ENCODE measurements at regions not wholly inside any gene's neighbourhood (a gene's known extent, or its start where the extent isn't known, plus 50 kb on each side); places are given as distances from the start of the nearest gene placed in this dataset.

DNA sequence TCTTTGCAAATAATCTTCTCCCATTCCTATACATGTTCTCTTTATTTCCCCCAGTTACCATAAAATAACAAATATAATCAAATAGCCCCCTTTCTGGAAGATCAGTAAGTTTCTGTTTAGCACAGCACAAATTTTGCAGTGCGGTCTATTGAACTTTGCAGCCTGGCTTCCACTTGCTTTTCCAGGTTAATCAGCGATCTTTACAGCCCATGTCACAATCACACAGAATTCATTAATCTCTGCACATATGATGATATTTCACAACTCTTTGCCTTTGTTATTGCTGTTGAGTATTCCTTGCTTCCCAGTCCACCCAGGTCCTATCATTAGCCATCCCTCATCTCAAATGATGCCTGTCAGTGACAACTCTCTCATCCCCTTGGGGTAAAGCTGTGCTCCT lies 2358.0 kb downstream of the PCDH7 start:
- Histone ChIP-seq H3K4me3 (ENCODE audit: low read length) (no peak overlapping the region), H3K27me3 (ENCODE audit: control insufficient read depth, insufficient read depth, low read length) (no peaks in the 10 kb centered on the region), H3K4me1 (ENCODE audit: control insufficient read depth, insufficient read depth, low read length) (no peaks in the 10 kb centered on the region), H3K9me3 (ENCODE audit: control insufficient read depth, insufficient read depth, low read length) (peaks cover 3% of the 10 kb centered on the region), H3K36me3 (ENCODE audit: control insufficient read depth, insufficient read depth, low read length) (no peaks in the 10 kb centered on the region), H3K27ac (ENCODE audit: low read length) (no peak overlapping the region)
- H3K36me3 Mint-ChIP-seq: no peaks in the 10 kb centered on the region
- peaks cover 8 to 10% of the 10 kb centered on the region in 2 donors for H3K9me3 Mint-ChIP-seq
- H3K4me1 Mint-ChIP-seq: no peaks in the 10 kb centered on the region
- no peak for ATAC-seq
- WGBS (ENCODE audit: insufficient coverage): 98% methylated on average over 2 of the region's 2 CpGs
- H3K4me3 Mint-ChIP-seq: no peak overlapping the region
- TF ChIP-seq, protein P1, sequence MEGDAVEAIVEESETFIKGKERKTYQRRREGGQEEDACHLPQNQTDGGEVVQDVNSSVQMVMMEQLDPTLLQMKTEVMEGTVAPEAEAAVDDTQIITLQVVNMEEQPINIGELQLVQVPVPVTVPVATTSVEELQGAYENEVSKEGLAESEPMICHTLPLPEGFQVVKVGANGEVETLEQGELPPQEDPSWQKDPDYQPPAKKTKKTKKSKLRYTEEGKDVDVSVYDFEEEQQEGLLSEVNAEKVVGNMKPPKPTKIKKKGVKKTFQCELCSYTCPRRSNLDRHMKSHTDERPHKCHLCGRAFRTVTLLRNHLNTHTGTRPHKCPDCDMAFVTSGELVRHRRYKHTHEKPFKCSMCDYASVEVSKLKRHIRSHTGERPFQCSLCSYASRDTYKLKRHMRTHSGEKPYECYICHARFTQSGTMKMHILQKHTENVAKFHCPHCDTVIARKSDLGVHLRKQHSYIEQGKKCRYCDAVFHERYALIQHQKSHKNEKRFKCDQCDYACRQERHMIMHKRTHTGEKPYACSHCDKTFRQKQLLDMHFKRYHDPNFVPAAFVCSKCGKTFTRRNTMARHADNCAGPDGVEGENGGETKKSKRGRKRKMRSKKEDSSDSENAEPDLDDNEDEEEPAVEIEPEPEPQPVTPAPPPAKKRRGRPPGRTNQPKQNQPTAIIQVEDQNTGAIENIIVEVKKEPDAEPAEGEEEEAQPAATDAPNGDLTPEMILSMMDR (IDR thresholded peaks at IDR 0.05): no peak
- intact Hi-C loops (cut with micrococcal nuclease): no loop called here
- no peaks in the 10 kb centered on the region for H3K27me3 Mint-ChIP-seq (ENCODE audit: low read depth in 2 of 2)
- DNase-seq: no peak
- no peak overlapping the region for H3K27ac Mint-ChIP-seq

DNA sequence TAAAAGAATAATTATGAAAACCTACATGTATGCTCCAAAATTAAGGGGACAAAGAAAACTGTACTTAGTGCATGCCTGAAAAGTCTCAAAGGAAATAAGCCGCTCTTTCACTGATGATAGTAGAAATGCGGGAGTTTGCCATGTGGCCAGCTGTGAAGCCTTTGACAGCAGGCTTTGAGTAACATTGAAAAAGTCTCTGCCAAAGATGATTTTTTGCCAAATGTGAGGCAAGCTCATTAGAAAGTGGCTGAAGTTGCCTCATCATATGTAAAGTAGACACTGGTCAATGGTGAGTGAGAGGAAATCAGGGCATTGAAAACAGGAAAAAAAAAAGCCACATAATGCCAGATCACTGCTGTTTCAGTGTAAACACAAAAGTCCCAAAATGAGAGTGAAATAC lies 2360.1 kb downstream of the PCDH7 start:
- 91% methylated on average over 2 of the region's 2 CpGs for WGBS (ENCODE audit: insufficient coverage)
- Histone ChIP-seq H3K9me3 (ENCODE audit: control insufficient read depth, insufficient read depth, low read length) (peaks cover 3% of the 10 kb centered on the region), H3K27me3 (ENCODE audit: control insufficient read depth, insufficient read depth, low read length) (no peaks in the 10 kb centered on the region), H3K27ac (ENCODE audit: low read length) (no peak overlapping the region), H3K36me3 (ENCODE audit: control insufficient read depth, insufficient read depth, low read length) (no peaks in the 10 kb centered on the region), H3K4me3 (ENCODE audit: low read length) (no peak overlapping the region), H3K4me1 (ENCODE audit: control insufficient read depth, insufficient read depth, low read length) (no peaks in the 10 kb centered on the region)
- Mint-ChIP-seq H3K4me1 (no peaks in the 10 kb centered on the region), H3K27ac (no peak overlapping the region), H3K4me3 (no peak overlapping the region), H3K9me3 (peaks cover 10 to 14% of the 10 kb centered on the region in 2 donors), H3K27me3 (ENCODE audit: low read depth in 2 of 2) (no peaks in the 10 kb centered on the region), H3K36me3 (no peaks in the 10 kb centered on the region)
- intact Hi-C loops (cut with micrococcal nuclease): no loop called here
- TF ChIP-seq, protein P1 (IDR thresholded peaks at IDR 0.05): no peak
- no peak for DNase-seq
- ATAC-seq: no peak

DNA sequence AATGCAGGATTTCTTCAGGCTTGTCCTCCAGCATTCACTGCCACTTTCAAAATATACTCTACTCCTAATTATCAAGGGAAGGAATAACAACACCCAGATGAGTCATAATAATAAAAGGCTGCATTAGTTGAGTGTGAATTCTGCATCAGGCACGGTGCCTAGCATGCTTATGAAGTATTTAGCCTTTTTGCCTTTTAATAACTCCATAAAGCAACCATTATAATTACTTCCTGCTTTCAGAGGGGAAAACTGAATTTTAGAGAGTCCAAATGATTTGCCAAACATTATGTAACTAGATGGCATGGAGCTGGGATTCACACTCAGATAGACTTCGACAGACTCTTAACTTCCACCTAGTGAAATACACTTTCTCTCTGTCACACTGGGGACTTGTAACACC lies 2365.5 kb downstream of the PCDH7 start:
- Histone ChIP-seq H3K27ac (ENCODE audit: low read length) (no peak overlapping the region), H3K36me3 (ENCODE audit: control insufficient read depth, insufficient read depth, low read length) (no peaks in the 10 kb centered on the region), H3K4me3 (ENCODE audit: low read length) (no peak overlapping the region), H3K4me1 (ENCODE audit: control insufficient read depth, insufficient read depth, low read length) (no peaks in the 10 kb centered on the region), H3K27me3 (ENCODE audit: control insufficient read depth, insufficient read depth, low read length) (no peaks in the 10 kb centered on the region), H3K9me3 (ENCODE audit: control insufficient read depth, insufficient read depth, low read length) (peaks cover under 1% of the 10 kb centered on the region)
- Mint-ChIP-seq H3K4me1 (no peaks in the 10 kb centered on the region), H3K36me3 (no peaks in the 10 kb centered on the region), H3K27ac (no peak overlapping the region), H3K4me3 (no peak overlapping the region), H3K27me3 (ENCODE audit: low read depth in 2 of 2) (no peaks in the 10 kb centered on the region), H3K9me3 (peaks cover 10 to 17% of the 10 kb centered on the region in 2 donors)
- intact Hi-C loops (cut with micrococcal nuclease): no loop called here
- WGBS (ENCODE audit: insufficient coverage): 55% methylated on average over 2 of the region's 2 CpGs
- TF ChIP-seq, protein P1 (IDR thresholded peaks at IDR 0.05): no peak
- no peak for ATAC-seq
- DNase-seq: no peak

DNA sequence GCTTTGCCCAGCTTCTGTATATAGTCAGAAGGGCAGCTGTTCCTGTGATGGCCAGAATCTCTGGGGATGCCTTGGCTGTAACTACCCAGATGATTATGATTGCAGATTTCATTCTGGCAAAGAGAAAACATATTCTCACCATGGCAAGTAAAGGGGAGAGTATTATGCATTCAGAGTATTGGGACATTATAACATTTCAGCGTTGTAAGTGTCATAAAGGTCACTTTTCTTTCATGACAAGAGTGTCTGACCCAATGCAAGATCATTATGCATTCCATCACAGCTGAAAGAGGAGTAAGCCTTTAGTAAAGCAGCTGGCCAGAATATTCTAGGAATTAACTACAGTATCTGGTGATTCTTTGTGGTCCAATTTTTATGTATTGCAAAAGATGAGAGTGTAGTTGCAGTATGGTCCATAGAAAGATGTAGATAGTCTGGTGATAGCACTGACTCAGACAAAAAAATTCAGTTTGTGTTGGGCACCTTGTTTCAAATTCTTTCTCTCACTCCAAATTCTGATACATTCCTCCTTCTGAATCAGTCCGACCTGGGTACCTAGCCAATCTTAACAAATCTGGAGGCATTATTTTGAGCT lies 2366.3 kb downstream of the PCDH7 start:
- Mint-ChIP-seq H3K4me3 (no peak overlapping the region), H3K9me3 (peaks cover 10 to 15% of the 10 kb centered on the region in 2 donors), H3K36me3 (no peaks in the 10 kb centered on the region), H3K27ac (no peak overlapping the region), H3K27me3 (ENCODE audit: low read depth in 2 of 2) (no peaks in the 10 kb centered on the region), H3K4me1 (no peaks in the 10 kb centered on the region)
- H3K36me3 ChIP-seq (ENCODE audit: control insufficient read depth, insufficient read depth, low read length): no peaks in the 10 kb centered on the region
- H3K4me1 ChIP-seq (ENCODE audit: control insufficient read depth, insufficient read depth, low read length): no peaks in the 10 kb centered on the region
- ATAC-seq: no peak
- intact Hi-C loops (cut with micrococcal nuclease): no loop called here
- TF ChIP-seq, protein P1 (IDR thresholded peaks at IDR 0.05): no peak
- H3K27me3 ChIP-seq (ENCODE audit: control insufficient read depth, insufficient read depth, low read length): no peaks in the 10 kb centered on the region
- no peak for DNase-seq
- H3K9me3 ChIP-seq (ENCODE audit: control insufficient read depth, insufficient read depth, low read length): peaks cover 3% of the 10 kb centered on the region
- no peak overlapping the region for H3K27ac ChIP-seq (ENCODE audit: low read length)
- no peak overlapping the region for H3K4me3 ChIP-seq (ENCODE audit: low read length)
- 69% methylated on average over 2 of the region's 2 CpGs for WGBS (ENCODE audit: insufficient coverage)

Measured in natural killer cell (primary cell).